OCI-LY3 (cell line): ENCODE measurements at regions not wholly inside any gene's neighbourhood (a gene's known extent, or its start where the extent isn't known, plus 50 kb on each side); places are given as distances from the start of the nearest gene placed in this dataset.
"Not testable (repeated sequence)": the region's sequence is repeated elsewhere in the genome, so short reads cannot be mapped to it uniquely, and the experiment has no call there.

ENCODE experiments used
- CTCF ChIP-seq: fragments of 200-600, 300-600 bp; sonication (generic); IDR thresholded peaks from 2 replicates; pipeline ENCODE4 v1.5.1; 2014; ENCODE audit warnings: antibody characterized with exemption, low read length, low read depth
- EZH2phosphoT487 ChIP-seq: fragments of 200-600 bp; shearing (Covaris generic); IDR thresholded peaks from 2 replicates; pipeline ENCODE4 v1.6.1; 2018; ENCODE audit warnings: antibody characterized with exemption, mixed run types, low read depth

GRCh38 chr6:25207453-25208155 lies 71.6 kb upstream of the CARMIL1 start:
- not testable (repeated sequence) for TF ChIP-seq CTCF, EZH2phosphoT487
